PC-9 (cell line): ENCODE measurements at regions not wholly inside any gene's neighbourhood (a gene's known extent, or its start where the extent isn't known, plus 50 kb on each side); places are given as distances from the start of the nearest gene placed in this dataset.

Experiments
- BruUV-seq: library from RNA; stranded (reverse); fragments of 400-500 nt; replicated peaks from 2 replicates; lab custom pipeline; 2021; lab: Mats Ljungman, UMichigan
- CTCF ChIA-PET: fragments of 300-600 bp; sonication (Branson Sonifier 250); formaldehyde crosslinking; loops from one replicate; lab custom pipeline; 2022; ENCODE audit warnings: antibody characterized with exemption; lab: Charles Lee
- POLR2A ChIA-PET: fragments of 300-600 bp; sonication (Branson Sonifier 250); formaldehyde crosslinking; loops from one replicate; lab custom pipeline; 2022; ENCODE audit warnings: antibody characterized with exemption; ENCODE audit not compliant: unreplicated experiment; lab: Charles Lee
- DNase-seq, 2 experiments: peaks; one replicate each; pipeline versions ENCODE4 v3.0.0 to v3.0.0-alpha.2; 2015 to 2022; ENCODE audit warnings: mixed read lengths in 1 of 2
- H2AFZ ChIP-seq: fragments of 200-600 bp; sonication (generic); 2 replicates; pipeline ENCODE4 v1.8.1; 2017; ENCODE audit warnings: antibody characterized with exemption
- H3F3A ChIP-seq: fragments of 200-600 bp; sonication (generic); 2 replicates; pipeline ENCODE4 v1.8.1; 2017; ENCODE audit warnings: antibody characterized with exemption, mild to moderate bottlenecking, low read depth; ENCODE audit not compliant: insufficient read depth
- H3K27ac ChIP-seq: fragments of 200-600 bp; sonication (generic); 2 replicates; pipeline ENCODE4 v1.6.1; 2016; ENCODE audit warnings: mixed run types
- H3K27me3 ChIP-seq: fragments of 200-600 bp; sonication (generic); 2 replicates; pipeline ENCODE4 v1.6.1; 2016; ENCODE audit warnings: low read depth, mixed run types; ENCODE audit not compliant: insufficient read depth
- H3K36me3 ChIP-seq: fragments of 200-600 bp; sonication (generic); 2 replicates; pipeline ENCODE4 v1.6.1; 2016; ENCODE audit warnings: low read depth, mixed run types
- H3K4me1 ChIP-seq: fragments of 200-600 bp; sonication (generic); replicated peaks from 2 replicates; pipeline ENCODE4 v1.6.1; 2016; ENCODE audit warnings: mixed run types; ENCODE audit not compliant: insufficient read depth
- H3K4me2 ChIP-seq: fragments of 200-600 bp; sonication (generic); 2 replicates; pipeline ENCODE4 v1.6.1; 2017; ENCODE audit warnings: mixed run types
- H3K4me3 ChIP-seq: fragments of 200-600 bp; sonication (generic); 2 replicates; pipeline ENCODE4 v1.6.1; 2016; ENCODE audit warnings: mixed run types
- H3K79me2 ChIP-seq: fragments of 200-600 bp; sonication (generic); 2 replicates; pipeline ENCODE4 v1.6.1; 2017; ENCODE audit warnings: low read depth, mixed run types
- H3K9me2 ChIP-seq: fragments of 200-600 bp; sonication (generic); 2 replicates; pipeline ENCODE4 v1.8.1; 2017; ENCODE audit warnings: mild to moderate bottlenecking; ENCODE audit not compliant: insufficient read depth
- H3K9me3 ChIP-seq: fragments of 200-600 bp; sonication (generic); 2 replicates; pipeline ENCODE4 v1.8.1; 2016; ENCODE audit warnings: low read depth; ENCODE audit not compliant: insufficient read depth
- H4K20me1 ChIP-seq: fragments of 200-600 bp; sonication (generic); 2 replicates; pipeline ENCODE4 v1.8.1; 2017; ENCODE audit not compliant: insufficient read depth
- CTCF ChIP-seq: fragments of 200-600 bp; sonication (generic); conservative IDR thresholded peaks from 2 replicates; pipeline ENCODE4 v1.6.1; 2017; ENCODE audit warnings: mixed run types, antibody characterized with exemption, mild to moderate bottlenecking, moderate library complexity
- EZH2 ChIP-seq: fragments of 200-600 bp; sonication (generic); IDR thresholded peaks from 2 replicates; pipeline ENCODE4 v1.8.0; 2017; ENCODE audit warnings: antibody characterized with exemption, low read depth
- intact Hi-C: fragments of 100-400 bp; cut with micrococcal nuclease; formaldehyde crosslinking; loops from one replicate; pipeline ENCODE4 v1.10.0; 2022; ENCODE audit not compliant: unreplicated experiment

- H3K36me3 ChIP-seq: no peaks in the 10 kb centered on the region
- CTCF ChIA-PET: no interaction called here
- no peaks in the 10 kb centered on the region for H3K79me2 ChIP-seq
- H3K4me3 ChIP-seq: no peak overlapping the region
- no peaks in the 10 kb centered on the region for H3F3A ChIP-seq
- H3K9me3 ChIP-seq: no peaks in the 10 kb centered on the region
- H2AFZ ChIP-seq: no peak overlapping the region
- BruUV-seq: no TSS peak
- H3K4me1 ChIP-seq: no peaks in the 10 kb centered on the region
- H3K9me2 ChIP-seq: no peaks in the 10 kb centered on the region
- POLR2A ChIA-PET: no interaction called here
- DNase-seq: no peak
- intact Hi-C loops: no loop called here
- H4K20me1 ChIP-seq: no peaks in the 10 kb centered on the region
- H3K27ac ChIP-seq: no peak overlapping the region
- TF ChIP-seq CTCF: no peak
- TF ChIP-seq EZH2: no peak
- no peak overlapping the region for H3K4me2 ChIP-seq
- H3K27me3 ChIP-seq: peaks cover 43% of the 10 kb centered on the region
These were observed 115.2 kb downstream of the DLL1 start for GRCh38 chr6:170175644-170176135.

GRCh38 chr6:170174771-170175643 is 115.9 kb downstream of the DLL1 start:
- no peak for DNase-seq
- TF ChIP-seq CTCF (no peak), EZH2 (no peak)
- Histone ChIP-seq H2AFZ (no peak overlapping the region), H3K36me3 (no peaks in the 10 kb centered on the region), H3K9me2 (no peaks in the 10 kb centered on the region), H3K79me2 (no peaks in the 10 kb centered on the region), H3K27ac (no peak overlapping the region), H3K4me3 (no peak overlapping the region), H3K4me2 (no peak overlapping the region), H4K20me1 (no peaks in the 10 kb centered on the region), H3F3A (no peaks in the 10 kb centered on the region), H3K9me3 (no peaks in the 10 kb centered on the region), H3K4me1 (no peaks in the 10 kb centered on the region), H3K27me3 (peaks cover 36% of the 10 kb centered on the region)
- no TSS peak for BruUV-seq
- intact Hi-C loops: no loop called here
- CTCF ChIA-PET: no interaction called here
- POLR2A ChIA-PET: no interaction called here

GRCh38 chr6:170174124-170174770 is 116.6 kb downstream of the DLL1 start:
- Histone ChIP-seq H3K4me2 (no peak overlapping the region), H3F3A (no peaks in the 10 kb centered on the region), H4K20me1 (no peaks in the 10 kb centered on the region), H3K4me1 (no peaks in the 10 kb centered on the region), H2AFZ (no peak overlapping the region), H3K9me2 (no peaks in the 10 kb centered on the region), H3K9me3 (no peaks in the 10 kb centered on the region), H3K79me2 (no peaks in the 10 kb centered on the region), H3K27me3 (peaks cover 30% of the 10 kb centered on the region), H3K36me3 (no peaks in the 10 kb centered on the region), H3K4me3 (no peak overlapping the region), H3K27ac (no peak overlapping the region)
- BruUV-seq: no TSS peak
- intact Hi-C loops: no loop called here
- TF ChIP-seq EZH2: no peak
- no peak for TF ChIP-seq CTCF
- POLR2A ChIA-PET: no interaction called here
- CTCF ChIA-PET: no interaction called here
- no peak for DNase-seq
